ENCODE measurements at regions not wholly inside any gene's neighbourhood (a gene's known extent, or its start where the extent isn't known, plus 50 kb on each side); places are given as distances from the start of the nearest gene placed in this dataset.
"Not testable (repeated sequence)": the region's sequence is repeated elsewhere in the genome, so short reads cannot be mapped to it uniquely, and the experiment has no call there.

DNA sequence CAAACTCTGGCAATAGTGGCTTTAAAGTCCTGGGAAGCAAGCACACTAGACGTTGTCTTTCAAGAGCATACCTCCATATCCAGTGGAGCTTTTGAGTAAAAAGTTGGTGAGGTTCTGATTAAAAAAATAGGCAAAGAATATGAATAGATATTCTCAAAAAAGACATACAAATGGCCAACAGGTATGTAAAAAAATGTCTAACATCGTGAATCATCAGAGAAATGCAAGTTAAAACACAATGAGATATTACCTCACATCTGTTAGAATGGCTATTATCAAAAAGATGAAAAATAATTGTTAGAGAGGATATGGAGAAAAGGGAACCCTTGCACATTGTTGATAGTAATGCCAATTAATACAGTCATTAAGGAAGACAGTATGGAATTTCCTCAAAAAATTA is 407.1 kb downstream of the MDFIC start:
- Histone ChIP-seq H3K9ac (ENCODE audit: low read depth in 1 of 2, low read length in 2 of 2) (no peak overlapping the region), H3K27me3 (ENCODE audit: control insufficient read depth in 1 of 2, insufficient read depth in 2 of 2, low read length in 2 of 2) (no peaks in the 10 kb centered on the region), H3K9me3 (ENCODE audit: control insufficient read depth in 1 of 2, low read length in 2 of 2) (no peaks in the 10 kb centered on the region), H3K36me3 (ENCODE audit: control insufficient read depth in 1 of 2, insufficient read depth in 2 of 2, low read length in 2 of 2) (no peaks in the 10 kb centered on the region), H3K4me1 (ENCODE audit: control insufficient read depth in 1 of 2, insufficient read depth in 2 of 2, low read length in 2 of 2) (no peaks in the 10 kb centered on the region), H3K4me3 (ENCODE audit: low read depth in 1 of 2, low read length in 2 of 2) (no peak overlapping the region), H3K27ac (ENCODE audit: low read depth, low read length) (no peak overlapping the region)

DNA sequence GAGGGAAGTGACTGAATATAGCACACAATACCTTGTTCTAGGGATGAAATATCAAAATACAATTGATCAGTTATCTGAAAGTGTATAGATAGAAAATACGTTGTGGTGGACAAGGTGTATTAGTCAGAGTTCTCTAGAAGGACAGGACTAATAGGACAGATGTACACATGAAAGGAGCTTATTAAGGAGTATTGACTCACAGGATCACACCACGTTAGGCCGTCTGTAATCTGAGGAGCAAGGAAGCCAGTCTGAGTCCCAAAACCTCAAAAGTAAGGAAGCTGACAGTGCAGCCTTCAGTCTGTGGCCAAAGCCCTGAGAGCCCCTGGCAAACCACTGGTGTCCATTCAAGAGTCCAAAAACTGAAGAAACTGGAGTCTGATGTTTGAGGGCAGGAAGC is 406.1 kb downstream of the MDFIC start:
- Histone ChIP-seq H3K27me3 (ENCODE audit: control insufficient read depth in 1 of 2, insufficient read depth in 2 of 2, low read length in 2 of 2) (no peaks in the 10 kb centered on the region), H3K36me3 (ENCODE audit: control insufficient read depth in 1 of 2, insufficient read depth in 2 of 2, low read length in 2 of 2) (no peaks in the 10 kb centered on the region), H3K27ac (ENCODE audit: low read depth, low read length) (no peak overlapping the region), H3K9ac (ENCODE audit: low read depth in 1 of 2, low read length in 2 of 2) (no peak overlapping the region), H3K9me3 (ENCODE audit: control insufficient read depth in 1 of 2, low read length in 2 of 2) (no peaks in the 10 kb centered on the region), H3K4me1 (ENCODE audit: control insufficient read depth in 1 of 2, insufficient read depth in 2 of 2, low read length in 2 of 2) (no peaks in the 10 kb centered on the region), H3K4me3 (ENCODE audit: low read depth in 1 of 2, low read length in 2 of 2) (no peak overlapping the region)

DNA sequence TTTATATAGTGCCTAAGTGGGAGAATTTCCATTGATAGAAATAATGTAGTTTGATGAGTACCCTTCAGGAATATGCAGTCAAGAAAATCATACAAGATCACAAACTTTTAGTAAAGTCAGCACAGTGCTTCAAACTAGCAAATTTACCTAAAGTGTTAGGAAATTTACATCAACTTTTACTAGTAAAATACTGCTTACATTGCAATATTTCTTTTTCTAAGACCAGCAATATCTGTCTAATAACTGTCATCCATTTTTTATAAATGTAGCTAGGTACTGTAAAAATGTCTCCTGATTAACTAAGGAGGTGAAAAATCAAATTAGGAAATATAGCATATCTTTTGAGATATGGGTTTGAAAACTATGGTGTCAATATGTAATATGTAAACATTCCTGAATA is 405.4 kb downstream of the MDFIC start:
- Histone ChIP-seq H3K36me3 (ENCODE audit: control insufficient read depth in 1 of 2, insufficient read depth in 2 of 2, low read length in 2 of 2) (no peaks in the 10 kb centered on the region), H3K9ac (ENCODE audit: low read depth in 1 of 2, low read length in 2 of 2) (no peak overlapping the region), H3K9me3 (ENCODE audit: control insufficient read depth in 1 of 2, low read length in 2 of 2) (no peaks in the 10 kb centered on the region), H3K4me3 (ENCODE audit: low read depth in 1 of 2, low read length in 2 of 2) (no peak overlapping the region), H3K27me3 (ENCODE audit: control insufficient read depth in 1 of 2, insufficient read depth in 2 of 2, low read length in 2 of 2) (no peaks in the 10 kb centered on the region), H3K27ac (ENCODE audit: low read depth, low read length) (no peak overlapping the region), H3K4me1 (ENCODE audit: control insufficient read depth in 1 of 2, insufficient read depth in 2 of 2, low read length in 2 of 2) (no peaks in the 10 kb centered on the region)

DNA sequence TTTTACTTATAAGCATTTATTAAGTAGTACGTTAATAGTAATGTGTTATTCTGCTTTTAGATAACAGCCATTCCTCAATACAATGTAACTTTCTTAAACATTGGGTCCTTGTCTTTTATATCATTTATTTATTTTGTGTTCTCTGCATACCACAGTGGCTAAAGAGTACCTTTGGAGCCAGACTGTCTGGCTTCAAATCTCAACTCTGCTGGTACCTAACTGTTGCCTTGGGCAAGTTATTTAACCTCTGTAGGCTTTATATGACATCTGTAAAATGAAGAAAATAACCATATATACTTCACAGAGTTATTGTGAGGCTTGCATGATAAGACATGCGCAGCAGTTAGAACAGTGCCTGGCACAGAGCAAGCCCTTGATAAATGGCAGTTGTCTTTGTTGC is 397.6 kb downstream of the MDFIC start:
- H3K9me3 ChIP-seq (ENCODE audit: control insufficient read depth in 1 of 2, low read length in 2 of 2): no peaks in the 10 kb centered on the region
- H3K27me3 ChIP-seq (ENCODE audit: control insufficient read depth in 1 of 2, insufficient read depth in 2 of 2, low read length in 2 of 2): no peaks in the 10 kb centered on the region
- no peak overlapping the region for H3K4me3 ChIP-seq (ENCODE audit: low read depth in 1 of 2, low read length in 2 of 2)
- H3K4me1 ChIP-seq (ENCODE audit: control insufficient read depth in 1 of 2, insufficient read depth in 2 of 2, low read length in 2 of 2): no peaks in the 10 kb centered on the region
- no peaks in the 10 kb centered on the region for H3K36me3 ChIP-seq (ENCODE audit: control insufficient read depth in 1 of 2, insufficient read depth in 2 of 2, low read length in 2 of 2)
- no peak overlapping the region for H3K27ac ChIP-seq (ENCODE audit: low read depth, low read length)
- no peak overlapping the region for H3K9ac ChIP-seq (ENCODE audit: low read depth in 1 of 2, low read length in 2 of 2)

DNA sequence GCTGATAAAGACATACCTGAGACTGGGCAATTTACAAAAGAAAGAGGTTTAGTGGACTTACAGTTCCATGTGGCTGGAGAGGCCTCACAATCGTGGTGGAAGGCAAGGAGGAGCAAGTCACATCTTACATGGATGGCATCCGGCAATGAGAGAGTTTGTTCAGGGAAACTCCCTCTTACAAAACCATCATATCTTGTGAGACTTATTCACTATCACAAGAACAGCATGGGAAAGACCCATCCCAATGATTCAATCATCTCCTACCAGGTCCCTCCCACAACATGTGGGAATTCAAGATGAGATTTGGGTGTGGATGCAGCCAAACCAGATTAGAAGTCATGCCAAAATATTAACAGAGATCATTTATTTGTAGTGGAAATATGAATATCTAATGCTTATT is 388.4 kb downstream of the MDFIC start:
- not testable (repeated sequence) for H3K9ac ChIP-seq (ENCODE audit: low read depth in 1 of 2, low read length in 2 of 2); H3K4me3 ChIP-seq (ENCODE audit: low read depth in 1 of 2, low read length in 2 of 2); H3K27me3 ChIP-seq (ENCODE audit: control insufficient read depth in 1 of 2, insufficient read depth in 2 of 2, low read length in 2 of 2); H3K36me3 ChIP-seq (ENCODE audit: control insufficient read depth in 1 of 2, insufficient read depth in 2 of 2, low read length in 2 of 2); H3K9me3 ChIP-seq (ENCODE audit: control insufficient read depth in 1 of 2, low read length in 2 of 2); H3K4me1 ChIP-seq (ENCODE audit: control insufficient read depth in 1 of 2, insufficient read depth in 2 of 2, low read length in 2 of 2); H3K27ac ChIP-seq (ENCODE audit: low read depth, low read length)

DNA sequence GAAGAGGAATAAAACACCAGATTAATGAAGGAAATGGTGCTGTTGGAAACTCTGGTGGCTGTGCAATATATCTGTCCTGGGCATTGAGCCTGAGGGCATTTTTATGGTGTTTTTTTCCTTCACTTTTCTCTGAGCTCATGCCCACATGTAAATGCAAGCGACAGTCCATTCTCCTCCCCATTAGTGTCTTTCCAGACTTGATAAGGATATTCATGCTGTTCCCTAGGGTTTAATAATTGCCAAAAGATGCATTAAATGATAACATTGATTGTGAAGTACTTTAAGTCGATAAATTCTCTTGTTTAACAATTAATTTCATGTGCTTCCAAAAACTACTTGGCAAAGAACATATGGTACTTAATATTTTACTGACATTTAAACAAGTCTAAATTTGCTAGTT is 384.7 kb downstream of the MDFIC start:
- H3K36me3 ChIP-seq (ENCODE audit: control insufficient read depth in 1 of 2, insufficient read depth in 2 of 2, low read length in 2 of 2): no peaks in the 10 kb centered on the region
- H3K9ac ChIP-seq (ENCODE audit: low read depth in 1 of 2, low read length in 2 of 2): no peak overlapping the region
- no peaks in the 10 kb centered on the region for H3K4me1 ChIP-seq (ENCODE audit: control insufficient read depth in 1 of 2, insufficient read depth in 2 of 2, low read length in 2 of 2)
- no peaks in the 10 kb centered on the region for H3K9me3 ChIP-seq (ENCODE audit: control insufficient read depth in 1 of 2, low read length in 2 of 2)
- no peaks in the 10 kb centered on the region for H3K27me3 ChIP-seq (ENCODE audit: control insufficient read depth in 1 of 2, insufficient read depth in 2 of 2, low read length in 2 of 2)
- H3K4me3 ChIP-seq (ENCODE audit: low read depth in 1 of 2, low read length in 2 of 2): no peak overlapping the region
- H3K27ac ChIP-seq (ENCODE audit: low read depth, low read length): no peak overlapping the region

DNA sequence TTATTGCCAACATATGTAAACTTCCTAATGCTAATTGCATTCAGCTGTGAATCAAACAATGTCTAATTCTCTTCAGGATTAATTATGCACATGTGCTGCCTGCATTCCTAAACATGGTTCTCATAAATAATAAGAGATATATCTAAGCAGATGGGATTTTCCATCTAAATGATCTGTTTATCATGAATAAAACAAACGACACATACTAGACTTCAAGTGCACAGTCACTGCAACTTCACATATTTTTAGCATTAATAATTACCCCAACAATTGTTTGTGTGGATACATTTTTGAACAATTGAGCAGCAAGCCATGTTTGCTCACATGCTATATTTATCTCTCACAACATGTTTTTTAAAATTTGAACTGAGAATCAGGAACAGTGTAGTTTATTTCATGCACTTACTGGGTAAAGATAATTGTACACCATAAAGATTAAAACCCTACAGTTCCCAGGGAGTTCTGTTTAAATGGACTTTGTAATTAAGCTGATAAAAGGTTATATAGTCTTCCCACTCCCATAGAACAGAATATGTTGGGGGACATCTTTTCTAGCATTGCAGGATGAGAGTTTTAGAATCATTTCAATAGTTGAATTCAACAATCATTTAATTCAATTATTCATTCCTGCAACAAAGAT is 378.5 kb downstream of the MDFIC start:
- Histone ChIP-seq H3K4me1 (ENCODE audit: control insufficient read depth in 1 of 2, insufficient read depth in 2 of 2, low read length in 2 of 2) (peaks cover 0 to 4% of the 10 kb centered on the region in 2 donors), H3K36me3 (ENCODE audit: control insufficient read depth in 1 of 2, insufficient read depth in 2 of 2, low read length in 2 of 2) (no peaks in the 10 kb centered on the region), H3K4me3 (ENCODE audit: low read depth in 1 of 2, low read length in 2 of 2) (no peak overlapping the region), H3K27me3 (ENCODE audit: control insufficient read depth in 1 of 2, insufficient read depth in 2 of 2, low read length in 2 of 2) (no peaks in the 10 kb centered on the region), H3K9me3 (ENCODE audit: control insufficient read depth in 1 of 2, low read length in 2 of 2) (no peaks in the 10 kb centered on the region), H3K9ac (ENCODE audit: low read depth in 1 of 2, low read length in 2 of 2) (no peak overlapping the region), H3K27ac (ENCODE audit: low read depth, low read length) (no peak overlapping the region)

DNA sequence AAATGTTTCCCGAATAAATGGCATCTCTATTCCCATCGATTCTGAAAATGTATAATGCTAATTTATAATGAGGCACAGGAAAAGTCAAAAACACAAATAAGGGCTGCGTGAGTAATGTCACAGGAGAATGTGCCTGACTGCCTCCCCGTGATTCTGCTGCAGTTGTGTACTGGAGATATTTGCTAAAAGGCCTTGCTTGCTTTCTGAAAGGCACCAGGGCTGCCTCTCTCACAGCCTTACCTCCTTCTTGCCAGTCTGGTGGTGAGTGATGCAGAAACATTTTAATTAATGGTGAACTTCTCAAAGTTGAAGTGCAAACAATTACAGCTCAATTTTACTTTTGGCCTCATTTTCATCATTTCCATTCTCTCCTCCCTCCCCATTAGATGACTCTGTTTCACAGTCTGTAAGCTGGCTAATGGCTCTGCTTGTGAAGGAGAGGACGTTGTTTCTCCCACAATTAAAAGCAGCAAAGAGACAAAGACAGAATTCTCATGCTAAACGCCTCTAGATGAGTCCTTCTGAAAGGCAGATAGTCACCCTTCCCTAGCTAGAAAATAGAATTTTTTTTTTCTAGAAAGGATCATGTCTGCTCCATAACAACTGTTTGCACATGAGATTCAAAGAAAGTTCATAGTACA is 377.6 kb downstream of the MDFIC start:
- Histone ChIP-seq H3K27ac (ENCODE audit: low read depth, low read length) (no peak overlapping the region), H3K4me3 (ENCODE audit: low read depth in 1 of 2, low read length in 2 of 2) (no peak overlapping the region)

DNA sequence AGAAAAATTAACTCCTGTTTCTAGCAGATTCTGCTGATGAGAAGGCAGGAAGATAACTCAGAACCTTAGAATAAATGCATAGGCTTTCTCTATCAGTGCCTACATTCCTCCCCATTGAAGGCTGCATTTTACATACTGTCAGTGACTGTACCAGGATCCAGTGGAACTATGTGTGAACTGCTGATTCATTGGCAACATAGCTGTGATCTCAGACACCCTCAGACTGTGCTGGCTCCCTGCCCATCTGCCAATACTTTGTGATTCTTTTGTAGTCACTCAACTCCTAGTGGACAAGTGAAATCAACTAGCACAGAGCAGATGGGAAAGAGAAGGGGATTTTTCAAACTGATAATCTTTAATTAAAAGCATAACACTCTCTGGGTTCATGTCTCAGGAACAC is 375.8 kb downstream of the MDFIC start:
- Histone ChIP-seq H3K4me3 (ENCODE audit: low read depth in 1 of 2, low read length in 2 of 2) (no peak overlapping the region), H3K36me3 (ENCODE audit: control insufficient read depth in 1 of 2, insufficient read depth in 2 of 2, low read length in 2 of 2) (no peaks in the 10 kb centered on the region), H3K9me3 (ENCODE audit: control insufficient read depth in 1 of 2, low read length in 2 of 2) (no peaks in the 10 kb centered on the region), H3K4me1 (ENCODE audit: control insufficient read depth in 1 of 2, insufficient read depth in 2 of 2, low read length in 2 of 2) (peaks cover 0 to 4% of the 10 kb centered on the region in 2 donors), H3K9ac (ENCODE audit: low read depth in 1 of 2, low read length in 2 of 2) (no peak overlapping the region), H3K27me3 (ENCODE audit: control insufficient read depth in 1 of 2, insufficient read depth in 2 of 2, low read length in 2 of 2) (no peaks in the 10 kb centered on the region), H3K27ac (ENCODE audit: low read depth, low read length) (no peak overlapping the region)

More for the DNA sequence above, 377.6 kb downstream of the MDFIC start:
- Histone ChIP-seq H3K9me3 (ENCODE audit: control insufficient read depth in 1 of 2, low read length in 2 of 2) (no peaks in the 10 kb centered on the region), H3K27me3 (ENCODE audit: control insufficient read depth in 1 of 2, insufficient read depth in 2 of 2, low read length in 2 of 2) (no peaks in the 10 kb centered on the region), H3K9ac (ENCODE audit: low read depth in 1 of 2, low read length in 2 of 2) (no peak overlapping the region), H3K36me3 (ENCODE audit: control insufficient read depth in 1 of 2, insufficient read depth in 2 of 2, low read length in 2 of 2) (no peaks in the 10 kb centered on the region), H3K4me1 (ENCODE audit: control insufficient read depth in 1 of 2, insufficient read depth in 2 of 2, low read length in 2 of 2) (peaks cover 0 to 4% of the 10 kb centered on the region in 2 donors)

DNA sequence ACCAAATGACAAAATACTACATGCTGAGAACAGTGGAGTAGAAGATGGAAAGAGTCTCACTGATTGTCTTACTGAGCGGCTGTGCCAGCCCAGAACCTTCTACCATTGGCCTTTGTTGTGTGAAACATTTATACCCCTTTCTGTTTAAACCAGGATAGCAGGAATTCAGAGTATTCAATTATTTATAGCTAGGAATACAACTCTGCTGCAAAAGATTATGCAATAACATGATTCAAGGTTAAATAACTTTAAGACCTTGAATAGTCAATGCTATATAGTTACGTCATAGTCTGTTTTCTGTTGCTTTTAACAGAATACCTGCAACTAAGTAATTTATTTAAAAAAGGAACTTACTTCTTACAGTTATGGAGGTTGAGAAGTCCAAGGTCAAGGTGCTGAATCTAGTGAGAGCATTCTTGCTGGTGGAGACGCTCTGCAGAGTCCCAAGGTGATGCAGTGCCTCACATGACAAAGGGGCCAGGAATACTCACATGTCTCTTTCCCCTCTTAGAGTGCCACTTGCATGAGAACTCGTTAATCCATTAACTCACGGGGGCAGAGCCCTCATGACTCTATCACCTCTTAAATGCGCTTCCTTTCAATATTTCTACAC is 371.8 kb downstream of the MDFIC start:
- H3K4me3 ChIP-seq (ENCODE audit: low read depth in 1 of 2, low read length in 2 of 2): no peak overlapping the region
- H3K9ac ChIP-seq (ENCODE audit: low read depth in 1 of 2, low read length in 2 of 2): no peak overlapping the region
- H3K27me3 ChIP-seq (ENCODE audit: control insufficient read depth in 1 of 2, insufficient read depth in 2 of 2, low read length in 2 of 2): no peaks in the 10 kb centered on the region
- H3K36me3 ChIP-seq (ENCODE audit: control insufficient read depth in 1 of 2, insufficient read depth in 2 of 2, low read length in 2 of 2): no peaks in the 10 kb centered on the region
- no peak overlapping the region for H3K27ac ChIP-seq (ENCODE audit: low read depth, low read length)
- no peaks in the 10 kb centered on the region for H3K4me1 ChIP-seq (ENCODE audit: control insufficient read depth in 1 of 2, insufficient read depth in 2 of 2, low read length in 2 of 2)
- H3K9me3 ChIP-seq (ENCODE audit: control insufficient read depth in 1 of 2, low read length in 2 of 2): no peaks in the 10 kb centered on the region
